IMR-90 (cell line): ENCODE measurements at regions not wholly inside any gene's neighbourhood (a gene's known extent, or its start where the extent isn't known, plus 50 kb on each side); places are given as distances from the start of the nearest gene placed in this dataset.

Experiments used
- ATAC-seq: fragments of 200-7000 bp; cut with Tn5 transposase; 2 replicates; pipeline ENCODE4 v1.9.1; 2020; ENCODE audit warnings: low read depth, mild to moderate bottlenecking, moderate library complexity
- BruUV-seq: library from RNA; stranded (reverse); fragments of 400-500 nt; replicated peaks from 2 replicates; lab custom pipeline; 2021; lab: Mats Ljungman, UMichigan
- CTCF ChIA-PET: fragments of 300-600 bp; formaldehyde crosslinking; extraction: SDS; loops from one replicate; lab custom pipeline; 2021; ENCODE audit warnings: antibody characterized with exemption; lab: Yijun Ruan, JAX
- POLR2A ChIA-PET: fragments of 300-600 bp; sonication (Branson Sonifier 250); formaldehyde crosslinking; loops from one replicate; lab custom pipeline; 2022; ENCODE audit warnings: antibody characterized with exemption; ENCODE audit not compliant: unreplicated experiment; lab: Charles Lee
- DNase-seq: peaks from one replicate; pipeline ENCODE4 v3.0.0; 2013
- H2AFZ ChIP-seq: replicated peaks from 2 replicates; pipeline ENCODE3; 2013; ENCODE audit warnings: low read length, mild to moderate bottlenecking; ENCODE audit not compliant: poor library complexity
- H2AK5ac ChIP-seq: 2 replicates; pipeline ENCODE4 v1.6.1; 2013; ENCODE audit warnings: low read depth, low read length, inconsistent platforms
- H2AK9ac ChIP-seq: replicated peaks from 2 replicates; pipeline ENCODE3; 2013; ENCODE audit warnings: mild to moderate bottlenecking, low read depth, low read length, moderate library complexity; ENCODE audit not compliant: poor library complexity
- H2BK120ac ChIP-seq: 2 replicates; pipeline ENCODE4 v1.6.1; 2013; ENCODE audit warnings: low read depth, low read length, inconsistent platforms
- H2BK15ac ChIP-seq: 3 replicates; pipeline ENCODE4 v1.6.1; 2013; ENCODE audit warnings: low read depth, low read length, inconsistent platforms
- H2BK20ac ChIP-seq: 2 replicates; pipeline ENCODE4 v1.6.1; 2013; ENCODE audit warnings: low read depth, mild to moderate bottlenecking, inconsistent platforms, low read length, moderate library complexity
- H2BK5ac ChIP-seq: 2 replicates; pipeline ENCODE4 v1.6.1; 2013; ENCODE audit warnings: mild to moderate bottlenecking, low read depth, low read length, inconsistent platforms; ENCODE audit not compliant: poor library complexity, severe bottlenecking
- H3K14ac ChIP-seq: replicated peaks from 2 replicates; pipeline ENCODE4 v1.6.1; 2013; ENCODE audit warnings: low read depth, low read length, inconsistent platforms
- H3K18ac ChIP-seq: 2 replicates; pipeline ENCODE4 v1.6.1; 2013; ENCODE audit warnings: low read depth, low read length, control low read depth
- H3K23ac ChIP-seq: 2 replicates; pipeline ENCODE4 v1.6.1; 2013; ENCODE audit warnings: low read depth, low read length, inconsistent platforms
- H3K27ac ChIP-seq: 2 replicates; pipeline ENCODE4 v1.5.1; 2013; ENCODE audit warnings: mild to moderate bottlenecking, control low read depth, low read length; ENCODE audit not compliant: insufficient read depth
- H3K27me3 ChIP-seq: 2 replicates; pipeline ENCODE4 v1.6.1; 2013; ENCODE audit warnings: low read length; ENCODE audit not compliant: control insufficient read depth, insufficient read depth
- H3K36me3 ChIP-seq: 2 replicates; pipeline ENCODE4 v1.6.1; 2013; ENCODE audit warnings: low read length, mixed read lengths; ENCODE audit not compliant: control insufficient read depth, insufficient read depth
- H3K4ac ChIP-seq: 2 replicates; pipeline ENCODE4 v1.6.1; 2013; ENCODE audit warnings: low read depth, low read length, inconsistent platforms
- H3K4me1 ChIP-seq: 2 replicates; pipeline ENCODE4 v1.6.1; 2013; ENCODE audit warnings: low read length, mixed read lengths; ENCODE audit not compliant: control insufficient read depth, insufficient read depth
- H3K4me2 ChIP-seq: 2 replicates; pipeline ENCODE4 v1.6.1; 2013; ENCODE audit warnings: low read depth, mild to moderate bottlenecking, control low read depth, low read length, moderate library complexity
- H3K4me3 ChIP-seq: 2 replicates; pipeline ENCODE4 v1.5.1; 2013; ENCODE audit warnings: low read depth, mild to moderate bottlenecking, control low read depth, low read length, moderate library complexity; ENCODE audit not compliant: insufficient read depth
- H3K56ac ChIP-seq: 2 replicates; pipeline ENCODE4 v1.6.1; 2013; ENCODE audit warnings: low read length, inconsistent platforms; ENCODE audit not compliant: insufficient read depth; ENCODE audit errors: extremely low read depth
- H3K79me1 ChIP-seq, 2 experiments: 2 replicates each; pipeline ENCODE4 v1.6.1; 2013; ENCODE audit warnings: low read length in 2 of 2, inconsistent platforms in 1 of 2, low read depth in 1 of 2
- H3K9ac ChIP-seq: 2 replicates; pipeline ENCODE4 v1.6.1; 2013; ENCODE audit warnings: low read depth, low read length, control low read depth
- H3K9me1 ChIP-seq: 2 replicates; pipeline ENCODE4 v1.6.1; 2013; ENCODE audit warnings: low read length, inconsistent platforms; ENCODE audit not compliant: insufficient read depth
- H3K9me3 ChIP-seq: 2 replicates; pipeline ENCODE4 v1.6.1; 2013; ENCODE audit warnings: low read length; ENCODE audit not compliant: control insufficient read depth, insufficient read depth
- H4K20me1 ChIP-seq: 2 replicates; pipeline ENCODE4 v1.6.1; 2013; ENCODE audit warnings: low read length, inconsistent platforms; ENCODE audit not compliant: insufficient read depth
- H4K5ac ChIP-seq: 2 replicates; pipeline ENCODE4 v1.6.1; 2013; ENCODE audit warnings: mild to moderate bottlenecking, low read depth, low read length, control low read depth
- H4K8ac ChIP-seq, 2 experiments: 2 replicates each; pipeline ENCODE4 v1.6.1; 2013; ENCODE audit warnings: low read depth in 2 of 2, low read length in 2 of 2, control low read depth in 1 of 2, inconsistent platforms in 1 of 2
- H4K91ac ChIP-seq: 2 replicates; pipeline ENCODE4 v1.6.1; 2013; ENCODE audit warnings: low read depth, low read length, inconsistent platforms; ENCODE audit not compliant: insufficient read depth
- CEBPB ChIP-seq: IDR thresholded peaks from 2 replicates; pipeline ENCODE4 v1.6.1; 2012; ENCODE audit warnings: low read depth, low read length, improper control_type of control experiment
- CHD1 ChIP-seq: IDR thresholded peaks from 2 replicates; pipeline ENCODE4 v1.6.1; 2012; ENCODE audit warnings: low read depth, low read length, improper control_type of control experiment
- MAZ ChIP-seq: IDR thresholded peaks from 2 replicates; pipeline ENCODE4 v1.6.1; 2012; ENCODE audit warnings: low read depth, mild to moderate bottlenecking, low read length, improper control_type of control experiment, moderate library complexity, borderline replicate concordance
- MXI1 ChIP-seq: IDR thresholded peaks from 2 replicates; pipeline ENCODE4 v1.6.1; 2012; ENCODE audit warnings: low read depth, mild to moderate bottlenecking, low read length, moderate library complexity, borderline replicate concordance
- NFE2L2 ChIP-seq: fragments of 150-350 bp; IDR thresholded peaks from 2 replicates; pipeline ENCODE4 v1.6.1; 2016; ENCODE audit warnings: low read depth, mild to moderate bottlenecking, low read length
- POLR2A ChIP-seq: IDR thresholded peaks from 2 replicates; pipeline ENCODE4 v1.6.1; 2012; ENCODE audit warnings: mild to moderate bottlenecking, low read depth, low read length
- RCOR1 ChIP-seq: IDR thresholded peaks from 2 replicates; pipeline ENCODE4 v1.6.1; 2012; ENCODE audit warnings: mild to moderate bottlenecking, low read length, improper control_type of control experiment; ENCODE audit not compliant: insufficient replicate concordance
- RFX5 ChIP-seq: IDR thresholded peaks from 2 replicates; pipeline ENCODE4 v1.8.0; 2012; ENCODE audit warnings: low read depth, mild to moderate bottlenecking, low read length, moderate library complexity
- USF2 ChIP-seq: fragments of 150-350 bp; IDR thresholded peaks from 2 replicates; pipeline ENCODE4 v1.6.1; 2017; ENCODE audit warnings: mild to moderate bottlenecking, antibody characterized with exemption, low read length, low read depth
- WGBS, 2 experiments: methylation state at CpG; one replicate each; pipeline versions ENCODE4 v1.1.5 to v1.1.7; 2013; ENCODE audit warnings: missing lambda C conversion rate in 2 of 2; ENCODE audit not compliant: insufficient read length in 1 of 2; ENCODE audit errors: extremely low coverage in 2 of 2; 5-methylcytosine and 5-hydroxymethylcytosine counted together
- dilution Hi-C: fragments of 300-500 bp; cut with HindIII; formaldehyde crosslinking; loops from one replicate; pipeline ENCODE4 v1.14.3; 2018; ENCODE audit warnings: low sequenced_read_pairs; ENCODE audit not compliant: unreplicated experiment
- in situ Hi-C: fragments of 300-500 bp; cut with MboI; formaldehyde crosslinking; loops from 3 replicates; pipeline ENCODE4 v1.14.3; 2019; ENCODE audit warnings: low sequenced_read_pairs, inconsistent platforms, mixed read lengths
- intact Hi-C: fragments of 100-400 bp; cut with micrococcal nuclease; formaldehyde crosslinking; loops from 2 replicates; pipeline ENCODE4 v1.10.0; 2022
- TF ChIP-seq, protein P1 (sequence below): fragments of 150-350 bp; IDR thresholded peaks from 2 replicates; pipeline ENCODE4 v1.6.1; 2016; ENCODE audit warnings: low read depth, mild to moderate bottlenecking, low read length, moderate library complexity, borderline replicate concordance
- TF ChIP-seq, protein P2 (sequence below): conservative IDR thresholded peaks from 2 replicates; pipeline ENCODE4 v1.5.1; 2012; ENCODE audit warnings: mild to moderate bottlenecking, low read depth, low read length, improper control_type of control experiment

DNA sequence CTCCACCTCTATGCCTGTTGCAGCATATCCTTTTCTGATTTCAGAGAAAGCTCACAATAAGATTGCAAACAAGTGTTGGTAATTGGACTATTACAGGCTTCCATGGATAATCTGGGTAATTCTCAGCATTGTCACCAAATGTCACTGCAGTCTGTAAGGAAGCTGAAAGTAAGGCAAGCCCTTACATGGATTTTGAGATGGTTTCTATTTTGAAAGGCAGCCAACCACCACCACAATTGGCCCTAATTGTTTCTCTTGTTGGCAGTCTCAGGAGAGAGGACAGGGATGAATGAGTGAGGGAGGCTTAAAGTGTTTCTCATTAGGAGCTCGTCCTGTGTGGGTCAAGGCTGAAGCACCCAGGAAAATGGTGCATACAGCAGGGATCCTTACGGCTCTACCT, 879.9 kb downstream of the TUSC7 start:
- H2AK9ac ChIP-seq, result no peak overlapping the region
- H4K20me1 ChIP-seq, result no peaks in the 10 kb centered on the region
- H4K8ac ChIP-seq, result no peak overlapping the region
- TF ChIP-seq RCOR1 (no peak), MXI1 (no peak), CHD1 (no peak), NFE2L2 (no peak), USF2 (no peak), CEBPB (no peak), RFX5 (no peak), POLR2A (no peak), MAZ (no peak)
- TF ChIP-seq, protein P1, sequence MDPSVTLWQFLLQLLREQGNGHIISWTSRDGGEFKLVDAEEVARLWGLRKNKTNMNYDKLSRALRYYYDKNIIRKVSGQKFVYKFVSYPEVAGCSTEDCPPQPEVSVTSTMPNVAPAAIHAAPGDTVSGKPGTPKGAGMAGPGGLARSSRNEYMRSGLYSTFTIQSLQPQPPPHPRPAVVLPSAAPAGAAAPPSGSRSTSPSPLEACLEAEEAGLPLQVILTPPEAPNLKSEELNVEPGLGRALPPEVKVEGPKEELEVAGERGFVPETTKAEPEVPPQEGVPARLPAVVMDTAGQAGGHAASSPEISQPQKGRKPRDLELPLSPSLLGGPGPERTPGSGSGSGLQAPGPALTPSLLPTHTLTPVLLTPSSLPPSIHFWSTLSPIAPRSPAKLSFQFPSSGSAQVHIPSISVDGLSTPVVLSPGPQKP, result no peak
- TF ChIP-seq, protein P2, sequence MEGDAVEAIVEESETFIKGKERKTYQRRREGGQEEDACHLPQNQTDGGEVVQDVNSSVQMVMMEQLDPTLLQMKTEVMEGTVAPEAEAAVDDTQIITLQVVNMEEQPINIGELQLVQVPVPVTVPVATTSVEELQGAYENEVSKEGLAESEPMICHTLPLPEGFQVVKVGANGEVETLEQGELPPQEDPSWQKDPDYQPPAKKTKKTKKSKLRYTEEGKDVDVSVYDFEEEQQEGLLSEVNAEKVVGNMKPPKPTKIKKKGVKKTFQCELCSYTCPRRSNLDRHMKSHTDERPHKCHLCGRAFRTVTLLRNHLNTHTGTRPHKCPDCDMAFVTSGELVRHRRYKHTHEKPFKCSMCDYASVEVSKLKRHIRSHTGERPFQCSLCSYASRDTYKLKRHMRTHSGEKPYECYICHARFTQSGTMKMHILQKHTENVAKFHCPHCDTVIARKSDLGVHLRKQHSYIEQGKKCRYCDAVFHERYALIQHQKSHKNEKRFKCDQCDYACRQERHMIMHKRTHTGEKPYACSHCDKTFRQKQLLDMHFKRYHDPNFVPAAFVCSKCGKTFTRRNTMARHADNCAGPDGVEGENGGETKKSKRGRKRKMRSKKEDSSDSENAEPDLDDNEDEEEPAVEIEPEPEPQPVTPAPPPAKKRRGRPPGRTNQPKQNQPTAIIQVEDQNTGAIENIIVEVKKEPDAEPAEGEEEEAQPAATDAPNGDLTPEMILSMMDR, result no peak
- H3K9me3 ChIP-seq, result no peaks in the 10 kb centered on the region
- H3K4me3 ChIP-seq, result no peak overlapping the region
- H2AK5ac ChIP-seq, result no peak overlapping the region
- ATAC-seq (no peak; the same call in 1 of the 2 replicates), DNase-seq (no peak)
- H3K4me2 ChIP-seq, result no peak overlapping the region
- no peak overlapping the region for H3K14ac ChIP-seq
- H2BK120ac ChIP-seq, result no peak overlapping the region
- no peak overlapping the region for H4K5ac ChIP-seq
- H3K4me1 ChIP-seq, result no peaks in the 10 kb centered on the region
- H3K4ac ChIP-seq, result no peak overlapping the region
- H3K9me1 ChIP-seq, result no peaks in the 10 kb centered on the region
- H3K56ac ChIP-seq, result no peak overlapping the region
- H3K27ac ChIP-seq, result no peak overlapping the region
- no peak overlapping the region for H2BK15ac ChIP-seq
- H2BK20ac ChIP-seq, result no peak overlapping the region
- H3K27me3 ChIP-seq, result no peaks in the 10 kb centered on the region
- dilution Hi-C loops (no loop called here), in situ Hi-C loops (no loop called here), intact Hi-C loops (no loop called here)
- POLR2A ChIA-PET, result interaction anchor here (0.6 to 0.7 kb wide), 2 partner anchors 15 to 735 kb away, joined by 3 to 4 read pairs; no protein-coding TSS in a partner anchor
- H2AFZ ChIP-seq, result no peak overlapping the region
- no peaks in the 10 kb centered on the region for H3K36me3 ChIP-seq
- no CpG with 5 or more reads among the region's 2 CpGs for WGBS, 2 experiments
- no peak overlapping the region for H3K9ac ChIP-seq
- CTCF ChIA-PET, result no interaction called here
- H3K23ac ChIP-seq, result no peak overlapping the region
- H4K91ac ChIP-seq, result no peak overlapping the region
- H2BK5ac ChIP-seq, result no peak overlapping the region
- no TSS peak for BruUV-seq
- H3K79me1 ChIP-seq, result no peaks in the 10 kb centered on the region
- no peak overlapping the region for H3K18ac ChIP-seq
